Suprapubic skin (tissue), 3 donors: ENCODE measurements at regions not wholly inside any gene's neighbourhood (a gene's known extent, or its start where the extent isn't known, plus 50 kb on each side); places are given as distances from the start of the nearest gene placed in this dataset.

Experiments
- CTCF ChIP-seq, 2 donors: fragments of 200-600 bp in 1 of 2; fragments of 450-650 bp in 1 of 2; sonication (generic) in 1 of 2; IDR thresholded peaks; one replicate each; pipeline ENCODE4 v1.5.1; 2016 to 2019; ENCODE audit warnings: antibody characterized with exemption in 2 of 2, mild to moderate bottlenecking in 1 of 2, moderate library complexity in 1 of 2
- EP300 ChIP-seq: sonication (generic); formaldehyde crosslinking; IDR thresholded peaks from one replicate; pipeline ENCODE4 v1.6.1; 2017; ENCODE audit warnings: antibody characterized with exemption
- POLR2A ChIP-seq, 2 donors: fragments of 450-650 bp; IDR thresholded peaks; one replicate each; pipeline ENCODE4 v1.6.1; 2017; ENCODE audit warnings: antibody characterized with exemption in 2 of 2, mild to moderate bottlenecking in 2 of 2, moderate library complexity in 2 of 2

GRCh38 chr11:100472727-100473389 is 214.2 kb upstream of the ARHGAP42 start:
- TF ChIP-seq CTCF (IDR thresholded peaks at IDR 0.05) (no peak), POLR2A (IDR thresholded peaks at IDR 0.05) (no peak), EP300 (no peak)
